MM.1S (cell line): ENCODE measurements at regions not wholly inside any gene's neighbourhood (a gene's known extent, or its start where the extent isn't known, plus 50 kb on each side); places are given as distances from the start of the nearest gene placed in this dataset.

ENCODE experiments used
- DNase-seq: peaks from one replicate; pipeline ENCODE4 v3.0.0-alpha.2; 2015
- H2AFZ ChIP-seq: fragments of 300-600 bp; sonication (generic); 2 replicates; pipeline ENCODE4 v1.6.0; 2016; ENCODE audit warnings: antibody characterized with exemption, low read length
- H3F3A ChIP-seq: fragments of 300-600 bp; sonication (generic); 2 replicates; pipeline ENCODE4 v1.6.1; 2016; ENCODE audit warnings: mild to moderate bottlenecking, antibody characterized with exemption, low read length, moderate library complexity, mixed read lengths; ENCODE audit not compliant: insufficient read depth
- H3K27ac ChIP-seq: fragments of 300-600 bp; sonication (generic); 2 replicates; pipeline ENCODE4 v1.5.1; 2016; ENCODE audit warnings: mild to moderate bottlenecking, low read length
- H3K27me3 ChIP-seq: fragments of 300-600 bp; sonication (generic); replicated peaks from 2 replicates; pipeline ENCODE4 v1.6.0; 2016; ENCODE audit warnings: low read length; ENCODE audit not compliant: insufficient read depth
- H3K36me3 ChIP-seq: fragments of 300-600 bp; sonication (generic); replicated peaks from 2 replicates; pipeline ENCODE4 v1.6.1; 2016; ENCODE audit warnings: mild to moderate bottlenecking, low read length, mixed read lengths; ENCODE audit not compliant: insufficient read depth
- H3K4me1 ChIP-seq: fragments of 300-600 bp; sonication (generic); 2 replicates; pipeline ENCODE4 v1.6.1; 2016; ENCODE audit warnings: low read length, mixed read lengths
- H3K4me2 ChIP-seq: fragments of 300-600 bp; sonication (generic); 2 replicates; pipeline ENCODE4 v1.6.0; 2016; ENCODE audit warnings: low read depth, low read length
- H3K4me3 ChIP-seq: fragments of 300-600 bp; sonication (generic); 2 replicates; pipeline ENCODE4 v1.5.1; 2016; ENCODE audit warnings: low read length, mixed read lengths
- H3K79me2 ChIP-seq: fragments of 300-600 bp; sonication (generic); 2 replicates; pipeline ENCODE4 v1.6.1; 2016; ENCODE audit warnings: mixed run types, low read length, mixed read lengths
- H3K9ac ChIP-seq: fragments of 300-600 bp; sonication (generic); 2 replicates; pipeline ENCODE4 v1.6.1; 2016; ENCODE audit warnings: low read length, mixed read lengths
- H3K9me2 ChIP-seq: fragments of 300-600 bp; sonication (generic); replicated peaks from 2 replicates; pipeline ENCODE4 v1.6.1; 2016; ENCODE audit warnings: mild to moderate bottlenecking, low read length, mixed read lengths; ENCODE audit not compliant: insufficient read depth
- H3K9me3 ChIP-seq: fragments of 300-600 bp; sonication (generic); replicated peaks from 2 replicates; pipeline ENCODE4 v1.6.1; 2016; ENCODE audit warnings: mild to moderate bottlenecking, low read length, mixed read lengths; ENCODE audit not compliant: insufficient read depth
- H4K20me1 ChIP-seq: fragments of 300-600 bp; sonication (generic); 2 replicates; pipeline ENCODE4 v1.6.1; 2016; ENCODE audit warnings: mild to moderate bottlenecking, low read length, moderate library complexity, mixed read lengths; ENCODE audit not compliant: insufficient read depth
- CTCF ChIP-seq: fragments of 300-600 bp; sonication (generic); IDR thresholded peaks from 2 replicates; pipeline ENCODE4 v1.5.1; 2016; ENCODE audit warnings: antibody characterized with exemption, low read length, mixed read lengths
- EZH2 ChIP-seq: fragments of 300-600 bp; sonication (generic); optimal IDR thresholded peaks from 2 replicates; pipeline ENCODE3; 2017; ENCODE audit warnings: low read depth, mild to moderate bottlenecking, antibody characterized with exemption, low read length, mixed read lengths
- EZH2phosphoT487 ChIP-seq: fragments of 300-600 bp; sonication (generic); IDR thresholded peaks from 2 replicates; pipeline ENCODE4 v1.6.1; 2018; ENCODE audit warnings: antibody characterized with exemption, low read length

DNA sequence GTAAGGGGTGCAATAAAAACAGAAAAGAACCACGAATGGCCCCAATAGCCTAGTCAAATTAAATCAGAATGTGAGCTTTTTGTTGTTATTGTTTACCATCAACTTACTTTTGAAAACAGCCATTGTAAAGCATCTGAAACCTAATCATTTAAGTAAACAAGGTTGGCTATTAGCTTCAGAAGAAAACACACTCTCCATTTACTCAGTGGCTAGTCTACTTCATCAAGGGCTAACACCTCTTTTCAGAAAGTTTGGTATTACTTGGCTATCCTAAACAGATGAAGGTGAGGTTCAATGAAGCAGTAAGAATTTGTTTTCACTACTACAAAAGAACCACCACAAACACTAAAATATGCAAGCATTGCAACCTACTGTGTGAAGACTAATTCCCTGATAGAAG lies 398.0 kb downstream of the CDH2 start:
- no peaks in the 10 kb centered on the region for H3K9me3 ChIP-seq
- no peak overlapping the region for H3K9ac ChIP-seq
- H3K36me3 ChIP-seq, result no peaks in the 10 kb centered on the region
- no peak overlapping the region for H3K4me3 ChIP-seq
- no peaks in the 10 kb centered on the region for H3K79me2 ChIP-seq
- H3K9me2 ChIP-seq, result no peaks in the 10 kb centered on the region
- H3K4me1 ChIP-seq, result no peaks in the 10 kb centered on the region
- H3F3A ChIP-seq, result no peaks in the 10 kb centered on the region
- no peaks in the 10 kb centered on the region for H4K20me1 ChIP-seq
- no peak overlapping the region for H2AFZ ChIP-seq
- H3K27ac ChIP-seq, result no peak overlapping the region
- no peak for DNase-seq
- no peak overlapping the region for H3K4me2 ChIP-seq
- TF ChIP-seq EZH2phosphoT487, result no peak
- no peaks in the 10 kb centered on the region for H3K27me3 ChIP-seq

DNA sequence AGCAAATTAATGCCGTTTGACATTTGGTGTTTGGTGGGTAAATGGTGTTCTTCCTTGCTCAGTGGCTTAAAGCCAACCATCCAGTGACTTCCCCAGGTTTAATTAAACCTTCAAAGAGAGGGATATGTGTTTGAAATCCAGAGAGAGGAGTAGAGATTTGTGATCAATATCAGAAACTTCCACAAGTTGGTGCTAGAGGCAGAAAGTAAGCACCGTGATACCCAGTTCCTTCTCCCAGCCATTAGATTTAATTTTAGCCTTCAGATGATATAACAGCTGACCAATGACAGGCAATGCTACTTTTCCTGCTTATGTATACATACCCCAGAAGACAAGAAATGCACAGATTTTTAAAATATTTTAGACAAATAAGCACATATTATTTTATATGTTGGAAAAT lies 398.5 kb downstream of the CDH2 start:
- Histone ChIP-seq H3K4me3 (no peak overlapping the region), H3K79me2 (no peaks in the 10 kb centered on the region), H4K20me1 (no peaks in the 10 kb centered on the region), H3K4me1 (no peaks in the 10 kb centered on the region), H3F3A (no peaks in the 10 kb centered on the region), H3K9ac (no peak overlapping the region), H3K4me2 (no peak overlapping the region), H3K36me3 (no peaks in the 10 kb centered on the region), H2AFZ (no peak overlapping the region), H3K9me3 (no peaks in the 10 kb centered on the region), H3K27ac (no peak overlapping the region), H3K9me2 (no peaks in the 10 kb centered on the region), H3K27me3 (no peaks in the 10 kb centered on the region)
- TF ChIP-seq EZH2 (no peak), CTCF (peak; percentile 28), EZH2phosphoT487 (no peak)
- DNase-seq, result no peak

DNA sequence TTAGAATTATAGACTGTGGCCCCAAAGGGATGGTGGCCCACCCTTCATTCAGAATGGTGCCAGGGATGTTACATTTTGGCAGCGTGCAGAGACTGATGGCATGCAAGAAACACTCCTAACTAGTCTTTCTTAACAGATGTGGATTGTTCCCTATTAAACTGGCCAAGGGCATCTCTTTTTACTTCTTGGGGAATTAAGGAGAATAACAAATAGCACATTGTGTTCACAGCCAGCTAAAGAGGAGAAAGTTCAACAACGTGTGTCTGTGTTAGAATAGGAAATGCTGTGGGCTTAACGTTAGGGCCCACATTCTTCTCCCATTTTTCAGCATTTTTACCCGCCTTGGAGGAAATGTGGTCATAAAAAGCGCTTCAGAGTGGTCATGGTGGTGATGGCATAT lies 404.8 kb downstream of the CDH2 start:
- Histone ChIP-seq H3K27ac (no peak overlapping the region), H2AFZ (no peak overlapping the region), H3K79me2 (no peaks in the 10 kb centered on the region), H3K4me3 (no peak overlapping the region), H3K27me3 (no peaks in the 10 kb centered on the region), H3K9me2 (no peaks in the 10 kb centered on the region), H3K4me2 (no peak overlapping the region), H3K4me1 (0 out of 2 replicates have a peak, but pooled peaks cover 7% of the 10 kb centered on the region), H3K9me3 (no peaks in the 10 kb centered on the region), H3K36me3 (no peaks in the 10 kb centered on the region), H3F3A (no peaks in the 10 kb centered on the region), H3K9ac (no peak overlapping the region), H4K20me1 (no peaks in the 10 kb centered on the region)
- DNase-seq, result no peak
- TF ChIP-seq EZH2phosphoT487, result no peak
- TF ChIP-seq CTCF, result no peak
- TF ChIP-seq EZH2, result no peak

- H3K9me2 ChIP-seq, result no peaks in the 10 kb centered on the region
- H3K9me3 ChIP-seq, result no peaks in the 10 kb centered on the region
- H3K36me3 ChIP-seq, result no peaks in the 10 kb centered on the region
- H3K79me2 ChIP-seq, result no peaks in the 10 kb centered on the region
- H3K4me2 ChIP-seq, result no peak overlapping the region
- DNase-seq, result no peak
- no peak overlapping the region for H3K27ac ChIP-seq
- H2AFZ ChIP-seq, result no peak overlapping the region
- H3K4me1 ChIP-seq, result 0 out of 2 replicates have a peak, but pooled peaks cover 7% of the 10 kb centered on the region
- H3K27me3 ChIP-seq, result no peaks in the 10 kb centered on the region
- no peaks in the 10 kb centered on the region for H4K20me1 ChIP-seq
- H3K4me3 ChIP-seq, result no peak overlapping the region
- H3K9ac ChIP-seq, result no peak overlapping the region
- no peaks in the 10 kb centered on the region for H3F3A ChIP-seq
- TF ChIP-seq EZH2phosphoT487, result no peak
- TF ChIP-seq CTCF, result no peak
- no peak for TF ChIP-seq EZH2
These were observed 405.4 kb downstream of the CDH2 start for GRCh38 chr18:27771571-27771970.
